H9 (cell line): ENCODE measurements at regions not wholly inside any gene's neighbourhood (a gene's known extent, or its start where the extent isn't known, plus 50 kb on each side); places are given as distances from the start of the nearest gene placed in this dataset.

Source experiments
- DNase-seq: peaks from one replicate; pipeline ENCODE4 v3.0.0-alpha.2; 2017
- H2AFZ ChIP-seq: one replicate; pipeline ENCODE4 v1.6.1; 2013; ENCODE audit warnings: mild to moderate bottlenecking, low read length, control low read depth, moderate library complexity
- H2AK5ac ChIP-seq: 2 replicates; pipeline ENCODE4 v1.6.1; 2013; ENCODE audit warnings: low read length, control low read depth, mixed read lengths; ENCODE audit not compliant: insufficient read length
- H2BK120ac ChIP-seq: one replicate; pipeline ENCODE4 v1.6.1; 2013; ENCODE audit warnings: low read depth, mild to moderate bottlenecking, low read length, control low read depth, inconsistent platforms; ENCODE audit not compliant: poor library complexity, severe bottlenecking
- H2BK12ac ChIP-seq: 2 replicates; pipeline ENCODE4 v1.6.1; 2013; ENCODE audit warnings: low read length, control low read depth, mixed read lengths, low read depth; ENCODE audit not compliant: insufficient read length
- H2BK15ac ChIP-seq: 2 replicates; pipeline ENCODE4 v1.6.1; 2013; ENCODE audit warnings: low read depth, low read length, control low read depth
- H2BK20ac ChIP-seq: one replicate; pipeline ENCODE4 v1.6.1; 2013; ENCODE audit warnings: low read depth, mild to moderate bottlenecking, low read length, control low read depth, inconsistent platforms; ENCODE audit not compliant: poor library complexity, severe bottlenecking
- H2BK5ac ChIP-seq: 2 replicates; pipeline ENCODE4 v1.6.1; 2013; ENCODE audit warnings: low read length, control low read depth, mixed read lengths; ENCODE audit not compliant: insufficient read length
- H3K14ac ChIP-seq: 2 replicates; pipeline ENCODE4 v1.6.1; 2013; ENCODE audit warnings: low read length, control low read depth; ENCODE audit not compliant: insufficient read depth
- H3K18ac ChIP-seq: 2 replicates; pipeline ENCODE4 v1.6.1; 2013; ENCODE audit warnings: low read depth, mild to moderate bottlenecking, mixed read lengths, low read length, control low read depth; ENCODE audit not compliant: insufficient read length
- H3K23ac ChIP-seq: 2 replicates; pipeline ENCODE4 v1.6.1; 2013; ENCODE audit warnings: low read length, control low read depth, mixed read lengths, low read depth; ENCODE audit not compliant: insufficient read length
- H3K23me2 ChIP-seq: 2 replicates; pipeline ENCODE4 v1.6.1; 2013; ENCODE audit warnings: low read depth, mild to moderate bottlenecking, mixed read lengths, low read length, control low read depth; ENCODE audit not compliant: insufficient read length, poor library complexity, severe bottlenecking
- H3K27ac ChIP-seq: 2 replicates; pipeline ENCODE4 v1.5.1; 2013; ENCODE audit warnings: low read length, control low read depth, mixed read lengths, low read depth; ENCODE audit not compliant: insufficient read length
- H3K27me3 ChIP-seq: 2 replicates; pipeline ENCODE4 v1.6.1; 2013; ENCODE audit warnings: low read length, control low read depth, inconsistent platforms; ENCODE audit not compliant: insufficient read depth
- H3K4ac ChIP-seq: 2 replicates; pipeline ENCODE4 v1.6.1; 2013; ENCODE audit warnings: low read depth, mild to moderate bottlenecking, control low read depth, inconsistent platforms, low read length, moderate library complexity
- H3K4me1 ChIP-seq: 2 replicates; pipeline ENCODE4 v1.6.1; 2013; ENCODE audit warnings: low read length, control low read depth, inconsistent platforms; ENCODE audit not compliant: insufficient read depth
- H3K4me2 ChIP-seq: 2 replicates; pipeline ENCODE4 v1.6.1; 2013; ENCODE audit warnings: low read length, control low read depth, mixed read lengths; ENCODE audit not compliant: insufficient read length, insufficient read depth
- H3K56ac ChIP-seq: 2 replicates; pipeline ENCODE4 v1.6.1; 2013; ENCODE audit warnings: low read depth, mild to moderate bottlenecking, mixed read lengths, low read length, control low read depth; ENCODE audit not compliant: insufficient read length
- H3K79me1 ChIP-seq: 2 replicates; pipeline ENCODE4 v1.6.1; 2013; ENCODE audit warnings: low read depth, mild to moderate bottlenecking, moderate library complexity, low read length, control low read depth, inconsistent platforms; ENCODE audit not compliant: insufficient read depth, poor library complexity, severe bottlenecking
- H3K79me2 ChIP-seq: 2 replicates; pipeline ENCODE4 v1.6.1; 2013; ENCODE audit warnings: low read length, control low read depth, inconsistent platforms; ENCODE audit not compliant: insufficient read depth
- H3K9ac ChIP-seq: 2 replicates; pipeline ENCODE4 v1.6.1; 2013; ENCODE audit warnings: low read length, control low read depth, mixed read lengths; ENCODE audit not compliant: insufficient read length; ENCODE audit errors: extremely low read depth
- H3K9me3 ChIP-seq: one replicate; pipeline ENCODE4 v1.6.1; 2013; ENCODE audit warnings: low read depth, low read length, inconsistent platforms; ENCODE audit not compliant: control insufficient read depth
- H3T11ph ChIP-seq: one replicate; pipeline ENCODE4 v1.6.1; 2013; ENCODE audit warnings: mild to moderate bottlenecking, low read length, control low read depth, inconsistent platforms
- H4K20me1 ChIP-seq: one replicate; pipeline ENCODE4 v1.6.1; 2013; ENCODE audit not compliant: control insufficient read depth, insufficient read length, insufficient read depth
- H4K5ac ChIP-seq: 2 replicates; pipeline ENCODE4 v1.6.1; 2013; ENCODE audit warnings: low read depth, mild to moderate bottlenecking, mixed read lengths, low read length, control low read depth; ENCODE audit not compliant: insufficient read length
- H4K8ac ChIP-seq: replicated peaks from 2 replicates; pipeline ENCODE4 v1.6.1; 2013; ENCODE audit warnings: low read length, control low read depth, mixed read lengths, low read depth; ENCODE audit not compliant: insufficient read length
- H4K91ac ChIP-seq: 2 replicates; pipeline ENCODE4 v1.6.1; 2013; ENCODE audit warnings: low read depth, mild to moderate bottlenecking, moderate library complexity, mixed read lengths, low read length, control low read depth; ENCODE audit not compliant: insufficient read length
- H3K27ac Mint-ChIP-seq, 3 experiments: 2 replicates in 2 of 3; 3 replicates in 1 of 3; pipeline ENCODE4 v1.8.0; 2020 to 2021; ENCODE audit warnings: mixed read lengths in 3 of 3, mild to moderate bottlenecking in 1 of 3, moderate library complexity in 1 of 3
- H3K27me3 Mint-ChIP-seq: 2 replicates; pipeline ENCODE4 v1.8.0; 2021; ENCODE audit warnings: low read depth, mild to moderate bottlenecking, moderate library complexity, mixed read lengths
- H3K36me3 Mint-ChIP-seq, 3 experiments: 2 replicates in 2 of 3; 3 replicates in 1 of 3; pipeline ENCODE4 v1.8.0; 2020 to 2021; ENCODE audit warnings: low read depth in 3 of 3, mixed read lengths in 3 of 3; ENCODE audit not compliant: insufficient read depth in 1 of 3
- H3K4me1 Mint-ChIP-seq, 2 experiments: 2 replicates each; pipeline ENCODE4 v1.8.0; 2020; ENCODE audit warnings: mixed read lengths in 2 of 2
- H3K4me3 Mint-ChIP-seq, 2 experiments: 2 replicates in 1 of 2; 3 replicates in 1 of 2; pipeline ENCODE4 v1.8.0; 2020 to 2021; ENCODE audit warnings: mild to moderate bottlenecking in 2 of 2, mixed read lengths in 2 of 2, moderate library complexity in 1 of 2
- H3K9me3 Mint-ChIP-seq, 2 experiments: 2 replicates in 1 of 2; 3 replicates in 1 of 2; pipeline ENCODE4 v1.8.0; 2020; ENCODE audit warnings: mild to moderate bottlenecking in 2 of 2, mixed read lengths in 2 of 2, moderate library complexity in 1 of 2
- WGBS: extraction: QIAGEN DNeasy Blood & Tissue Kit; methylation state at CpG from one replicate; pipeline ENCODE4 v1.1.7; 2013; ENCODE audit warnings: missing lambda C conversion rate, low lambda C conversion rate, mixed read lengths; ENCODE audit not compliant: insufficient read length; ENCODE audit errors: extremely low coverage; 5-methylcytosine and 5-hydroxymethylcytosine counted together
- TF ChIP-seq, protein P1 (sequence below): fragments of 200-600 bp; sonication (generic); conservative IDR thresholded peaks from 3 replicates; pipeline ENCODE4 v1.8.0; 2021; ENCODE audit warnings: antibody characterized with exemption, mild to moderate bottlenecking

DNA sequence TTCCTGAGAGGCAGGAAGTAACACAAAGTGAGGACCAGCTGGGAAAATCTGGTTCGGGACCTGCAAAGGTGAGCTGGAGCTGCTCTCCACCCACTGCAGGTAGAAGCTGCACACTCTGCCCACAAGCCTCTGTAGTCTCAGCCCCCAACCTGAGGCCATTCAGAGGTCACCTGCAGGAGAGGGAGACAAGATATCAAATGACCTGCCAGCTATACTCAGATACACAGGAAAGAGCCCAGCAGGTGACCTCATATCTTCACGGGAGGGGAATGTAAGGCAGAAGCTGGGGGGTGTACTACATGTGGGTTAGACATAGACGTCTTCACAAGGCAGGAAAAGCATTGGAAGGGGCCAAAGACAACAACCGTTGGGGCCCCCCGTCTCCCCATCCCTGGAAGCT is 86.1 kb downstream of the APIP start:
- H3K27ac Mint-ChIP-seq, result no peak overlapping the region; a peak in 2 of 7 replicates
- no peak overlapping the region for H2AFZ ChIP-seq
- H3T11ph ChIP-seq, result no peak overlapping the region
- no peak overlapping the region for H3K4me2 ChIP-seq
- H3K4me1 ChIP-seq, result no peaks in the 10 kb centered on the region
- no peak overlapping the region for H3K56ac ChIP-seq
- no peak overlapping the region for H2BK20ac ChIP-seq
- H3K4me3 Mint-ChIP-seq, result no peak overlapping the region
- H2BK120ac ChIP-seq, result no peak overlapping the region
- no peak overlapping the region for H3K23ac ChIP-seq
- H3K79me2 ChIP-seq, result no peaks in the 10 kb centered on the region
- no peak overlapping the region for H3K4ac ChIP-seq
- H4K91ac ChIP-seq, result no peak overlapping the region
- H4K8ac ChIP-seq, result no peak overlapping the region
- H3K18ac ChIP-seq, result no peak overlapping the region
- no peak overlapping the region for H3K27ac ChIP-seq
- peaks cover 0 to 2% (median under 1%) of the 10 kb centered on the region in 3 experiments; a peak in 1 of 7 replicates for H3K36me3 Mint-ChIP-seq
- no peak overlapping the region for H4K5ac ChIP-seq
- no peaks in the 10 kb centered on the region for H3K27me3 ChIP-seq
- no peak for DNase-seq
- H2BK5ac ChIP-seq, result no peak overlapping the region
- H2AK5ac ChIP-seq, result no peak overlapping the region
- H3K14ac ChIP-seq, result no peak overlapping the region
- no peak overlapping the region for H2BK12ac ChIP-seq
- TF ChIP-seq, protein P1, sequence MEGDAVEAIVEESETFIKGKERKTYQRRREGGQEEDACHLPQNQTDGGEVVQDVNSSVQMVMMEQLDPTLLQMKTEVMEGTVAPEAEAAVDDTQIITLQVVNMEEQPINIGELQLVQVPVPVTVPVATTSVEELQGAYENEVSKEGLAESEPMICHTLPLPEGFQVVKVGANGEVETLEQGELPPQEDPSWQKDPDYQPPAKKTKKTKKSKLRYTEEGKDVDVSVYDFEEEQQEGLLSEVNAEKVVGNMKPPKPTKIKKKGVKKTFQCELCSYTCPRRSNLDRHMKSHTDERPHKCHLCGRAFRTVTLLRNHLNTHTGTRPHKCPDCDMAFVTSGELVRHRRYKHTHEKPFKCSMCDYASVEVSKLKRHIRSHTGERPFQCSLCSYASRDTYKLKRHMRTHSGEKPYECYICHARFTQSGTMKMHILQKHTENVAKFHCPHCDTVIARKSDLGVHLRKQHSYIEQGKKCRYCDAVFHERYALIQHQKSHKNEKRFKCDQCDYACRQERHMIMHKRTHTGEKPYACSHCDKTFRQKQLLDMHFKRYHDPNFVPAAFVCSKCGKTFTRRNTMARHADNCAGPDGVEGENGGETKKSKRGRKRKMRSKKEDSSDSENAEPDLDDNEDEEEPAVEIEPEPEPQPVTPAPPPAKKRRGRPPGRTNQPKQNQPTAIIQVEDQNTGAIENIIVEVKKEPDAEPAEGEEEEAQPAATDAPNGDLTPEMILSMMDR, result no peak
- no peaks in the 10 kb centered on the region for H3K27me3 Mint-ChIP-seq
- peaks cover 17 to 21% of the 10 kb centered on the region in 2 experiments; a peak in 3 of 4 replicates for H3K4me1 Mint-ChIP-seq
- WGBS, result no CpG with 5 or more reads among the region's 5 CpGs
- no peaks in the 10 kb centered on the region for H3K9me3 ChIP-seq
- no peak overlapping the region for H3K9ac ChIP-seq
- no peaks in the 10 kb centered on the region for H3K9me3 Mint-ChIP-seq
- no peaks in the 10 kb centered on the region for H3K79me1 ChIP-seq
- no peak overlapping the region for H2BK15ac ChIP-seq
- no peaks in the 10 kb centered on the region for H4K20me1 ChIP-seq
- H3K23me2 ChIP-seq, result no peaks in the 10 kb centered on the region
